IgD-negative memory B cell (primary cell): ENCODE measurements at regions not wholly inside any gene's neighbourhood (a gene's known extent, or its start where the extent isn't known, plus 50 kb on each side); places are given as distances from the start of the nearest gene placed in this dataset.
"Not testable (repeated sequence)": the region's sequence is repeated elsewhere in the genome, so short reads cannot be mapped to it uniquely, and the experiment has no call there.

ENCODE experiments used
- H3K27ac Mint-ChIP-seq, 3 donors: one replicate each; pipeline ENCODE4 v1.8.0; 2020 to 2022; ENCODE audit warnings: mild to moderate bottlenecking in 3 of 3, mixed read lengths in 3 of 3, moderate library complexity in 1 of 3
- H3K27me3 Mint-ChIP-seq: one replicate; pipeline ENCODE4 v1.8.0; 2021; ENCODE audit warnings: mixed read lengths
- H3K36me3 Mint-ChIP-seq: one replicate; pipeline ENCODE4 v1.8.0; 2020; ENCODE audit warnings: mild to moderate bottlenecking, mixed read lengths
- H3K4me1 Mint-ChIP-seq, 3 donors: one replicate each; pipeline ENCODE4 v1.8.0; 2020 to 2022; ENCODE audit warnings: mixed read lengths in 3 of 3, mild to moderate bottlenecking in 1 of 3
- H3K4me3 Mint-ChIP-seq, 4 donors: one replicate each; pipeline ENCODE4 v1.8.0; 2020 to 2022; ENCODE audit warnings: mild to moderate bottlenecking in 4 of 4, mixed read lengths in 4 of 4, moderate library complexity in 3 of 4
- H3K9me3 Mint-ChIP-seq, 3 donors: one replicate each; pipeline ENCODE4 v1.8.0; 2020 to 2021; ENCODE audit warnings: mixed read lengths in 3 of 3, mild to moderate bottlenecking in 1 of 3

DNA sequence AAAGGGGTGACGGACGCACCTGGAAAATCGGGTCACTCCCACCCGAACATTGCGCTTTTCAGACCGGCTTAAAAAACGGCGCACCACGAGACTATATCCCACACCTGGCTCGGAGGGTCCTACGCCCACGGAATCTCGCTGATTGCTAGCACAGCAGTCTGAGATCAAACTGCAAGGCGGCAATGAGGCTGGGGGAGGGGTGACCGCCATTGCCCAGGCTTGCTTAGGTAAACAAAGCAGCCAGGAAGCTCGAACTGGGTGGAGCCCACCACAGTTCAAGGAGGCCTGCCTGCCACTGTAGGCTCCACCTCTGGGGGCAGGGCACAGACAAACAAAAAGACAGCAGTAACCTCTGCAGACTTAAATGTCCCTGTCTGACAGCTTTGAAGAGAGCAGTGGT lies 342.0 kb upstream of the PKN2 start:
- H3K4me1 Mint-ChIP-seq, H3K27me3 Mint-ChIP-seq, H3K27ac Mint-ChIP-seq, H3K4me3 Mint-ChIP-seq, H3K36me3 Mint-ChIP-seq, H3K9me3 Mint-ChIP-seq: not testable (repeated sequence)

DNA sequence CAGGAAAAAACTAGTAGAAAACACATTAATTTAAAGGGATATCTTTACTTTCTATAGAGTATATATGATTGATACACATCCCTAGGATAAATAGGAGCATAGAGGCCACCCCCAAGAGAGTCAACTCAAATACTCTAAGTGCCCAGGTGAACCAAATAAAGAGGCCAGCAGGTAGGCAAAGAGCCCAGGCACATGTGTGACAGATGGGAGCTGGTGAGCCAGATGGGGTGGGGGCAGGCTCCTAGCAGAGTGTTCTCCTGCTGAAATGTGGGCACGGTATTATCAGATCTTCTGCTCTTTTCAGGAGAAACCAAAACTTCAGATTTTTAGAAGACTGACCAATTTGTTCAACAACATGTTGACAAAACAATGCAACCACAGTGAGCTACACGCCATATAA lies 333.4 kb upstream of the PKN2 start:
- H3K36me3 Mint-ChIP-seq: no peaks in the 10 kb centered on the region
- H3K27me3 Mint-ChIP-seq: peaks cover 4% of the 10 kb centered on the region
- no peak overlapping the region for H3K4me3 Mint-ChIP-seq
- no peak overlapping the region for H3K27ac Mint-ChIP-seq
- H3K9me3 Mint-ChIP-seq: peaks cover 0 to 2% (median 0%) of the 10 kb centered on the region in 3 donors
- H3K4me1 Mint-ChIP-seq: no peaks in the 10 kb centered on the region

DNA sequence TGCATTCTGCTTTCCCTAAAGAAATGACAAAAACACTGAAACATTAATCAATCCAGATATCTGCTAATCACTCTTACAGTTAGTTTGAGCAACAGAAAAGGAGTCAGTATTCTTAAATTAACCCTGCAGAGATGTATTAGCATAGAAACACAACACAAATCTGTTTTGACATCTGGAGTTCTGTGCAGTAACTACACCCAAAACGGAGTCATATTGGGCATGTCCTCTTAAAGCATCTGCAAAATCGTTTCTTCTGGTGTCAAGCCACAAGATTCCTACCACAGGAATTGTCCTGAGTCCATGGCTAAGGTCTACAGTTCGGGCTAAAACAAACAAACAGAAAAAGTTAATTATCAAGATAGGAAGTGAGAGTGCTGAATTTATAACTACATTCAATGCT lies 332.1 kb upstream of the PKN2 start:
- H3K9me3 Mint-ChIP-seq: peaks cover 0 to 2% (median 0%) of the 10 kb centered on the region in 3 donors
- H3K4me3 Mint-ChIP-seq: no peak overlapping the region
- no peaks in the 10 kb centered on the region for H3K36me3 Mint-ChIP-seq
- H3K27me3 Mint-ChIP-seq: peaks cover 5% of the 10 kb centered on the region
- no peaks in the 10 kb centered on the region for H3K4me1 Mint-ChIP-seq
- no peak overlapping the region for H3K27ac Mint-ChIP-seq

DNA sequence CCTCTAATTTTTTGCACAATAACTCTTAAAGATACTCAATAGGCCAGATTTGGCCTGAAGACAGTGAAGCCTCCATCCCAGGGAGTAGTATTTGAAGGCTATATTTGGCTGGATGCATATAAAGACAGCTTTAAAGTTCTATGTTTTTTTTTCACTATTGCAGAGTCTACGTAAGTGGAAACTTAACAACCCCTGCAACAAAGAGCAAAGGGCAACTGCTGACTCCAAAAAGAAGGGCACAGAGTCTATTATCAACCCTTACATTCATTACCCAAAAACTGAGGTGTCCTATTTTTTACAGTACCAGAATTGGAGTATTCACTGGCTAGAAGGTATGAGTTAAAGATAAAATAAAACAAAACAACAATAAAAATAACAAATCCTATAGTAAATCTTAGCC lies 329.8 kb upstream of the PKN2 start:
- Mint-ChIP-seq H3K27ac (no peak overlapping the region), H3K4me3 (no peak overlapping the region), H3K4me1 (no peaks in the 10 kb centered on the region), H3K36me3 (no peaks in the 10 kb centered on the region), H3K9me3 (peaks cover 0 to 2% (median 0%) of the 10 kb centered on the region in 3 donors), H3K27me3 (peaks cover 5% of the 10 kb centered on the region)

DNA sequence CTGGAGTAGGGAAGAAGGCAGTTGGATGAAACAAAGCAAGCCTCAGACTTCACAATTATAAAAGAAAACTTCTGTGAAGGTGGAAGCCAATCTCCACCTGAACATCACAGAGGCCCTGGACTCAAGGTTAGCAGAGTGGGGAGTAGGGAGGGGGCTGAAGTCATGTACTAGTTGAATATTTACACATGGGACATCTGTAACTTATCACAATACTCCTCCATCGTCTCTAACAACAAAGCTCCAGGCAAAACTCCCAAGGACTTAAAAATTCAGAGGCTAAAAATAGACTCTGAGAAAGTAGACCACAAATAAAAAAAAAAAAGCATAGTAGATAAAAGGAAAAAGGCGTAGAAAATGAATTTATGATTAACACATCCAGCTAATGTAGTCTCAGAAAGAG lies 326.3 kb upstream of the PKN2 start:
- no peaks in the 10 kb centered on the region for H3K36me3 Mint-ChIP-seq
- no peaks in the 10 kb centered on the region for H3K9me3 Mint-ChIP-seq
- no peak overlapping the region for H3K4me3 Mint-ChIP-seq
- H3K27me3 Mint-ChIP-seq: peaks cover 1% of the 10 kb centered on the region
- H3K27ac Mint-ChIP-seq: no peak overlapping the region
- no peaks in the 10 kb centered on the region for H3K4me1 Mint-ChIP-seq

DNA sequence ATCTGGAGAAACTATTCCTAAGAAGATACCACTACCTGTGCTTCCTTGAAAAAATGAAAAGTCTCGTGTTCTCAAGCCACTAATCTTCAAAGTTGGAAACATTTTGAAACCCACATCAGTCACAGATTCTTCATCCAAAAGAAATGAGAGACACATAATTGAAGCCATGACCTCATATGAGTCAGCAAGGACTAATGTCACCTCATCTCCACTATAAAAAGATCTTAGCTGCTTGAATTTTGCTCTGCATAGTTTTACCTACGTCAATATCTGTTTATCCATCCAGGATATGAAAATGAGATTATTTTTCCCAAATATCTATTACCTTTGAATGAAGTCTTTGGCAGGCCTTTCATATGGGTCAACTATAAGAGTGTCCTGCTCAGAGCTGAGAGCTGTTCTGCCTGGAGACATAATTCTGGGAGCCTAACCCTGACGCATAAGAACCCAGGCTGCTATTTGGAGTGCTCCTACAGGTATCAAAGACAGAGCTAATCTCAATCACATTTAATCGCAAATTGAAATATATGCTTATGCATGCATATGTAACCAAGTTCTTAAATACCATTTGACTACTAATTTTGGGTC lies 312.5 kb upstream of the PKN2 start:
- Mint-ChIP-seq H3K9me3 (no peaks in the 10 kb centered on the region), H3K36me3 (no peaks in the 10 kb centered on the region), H3K27ac (no peak overlapping the region), H3K4me3 (no peak overlapping the region), H3K27me3 (peaks cover 1% of the 10 kb centered on the region), H3K4me1 (no peaks in the 10 kb centered on the region)

DNA sequence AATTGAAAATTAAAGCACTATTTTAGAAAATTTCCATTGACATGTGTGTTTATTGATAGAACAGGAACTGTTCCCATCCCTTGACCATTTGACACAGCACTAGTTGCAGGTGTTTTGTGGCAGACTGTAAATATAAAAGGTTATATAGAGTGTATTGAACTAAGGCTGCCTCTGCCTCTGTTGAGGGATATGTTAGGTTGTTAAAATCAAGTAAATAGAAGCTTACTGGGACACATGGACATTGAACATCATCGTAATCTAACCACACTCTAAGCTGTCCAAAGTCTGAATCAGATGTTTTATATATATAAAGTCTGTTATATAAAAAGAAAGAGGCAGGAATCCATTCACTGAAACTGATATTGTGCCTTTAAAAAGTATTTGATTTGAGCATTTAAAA lies 308.1 kb upstream of the PKN2 start:
- no peaks in the 10 kb centered on the region for H3K9me3 Mint-ChIP-seq

DNA sequence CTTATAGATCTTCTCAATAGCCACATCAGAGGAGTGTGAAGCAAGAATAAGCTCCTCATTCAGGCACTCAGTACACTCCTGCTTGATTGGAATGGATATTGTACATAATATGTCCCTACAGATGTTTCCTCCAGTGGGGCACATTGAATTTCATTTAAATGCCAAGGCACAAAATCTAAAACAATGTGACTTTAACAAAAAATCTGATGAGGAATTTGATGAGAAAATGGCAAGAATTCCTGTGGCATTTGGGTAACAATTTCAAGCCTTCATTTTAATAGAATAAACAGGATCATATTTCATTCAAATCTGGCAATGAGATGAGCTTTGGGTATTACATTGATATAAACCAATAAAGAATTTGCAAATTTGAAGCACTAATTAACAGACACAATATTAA lies 307.7 kb upstream of the PKN2 start:
- no peak overlapping the region for H3K4me3 Mint-ChIP-seq
- H3K4me1 Mint-ChIP-seq: no peaks in the 10 kb centered on the region
- H3K27ac Mint-ChIP-seq: no peak overlapping the region
- H3K9me3 Mint-ChIP-seq: no peaks in the 10 kb centered on the region
- H3K36me3 Mint-ChIP-seq: no peaks in the 10 kb centered on the region
- H3K27me3 Mint-ChIP-seq: peaks cover 1% of the 10 kb centered on the region

More for the DNA sequence above, 308.1 kb upstream of the PKN2 start:
- Mint-ChIP-seq H3K36me3 (no peaks in the 10 kb centered on the region), H3K27ac (no peak overlapping the region), H3K4me1 (no peaks in the 10 kb centered on the region), H3K4me3 (no peak overlapping the region), H3K27me3 (peaks cover 1% of the 10 kb centered on the region)

DNA sequence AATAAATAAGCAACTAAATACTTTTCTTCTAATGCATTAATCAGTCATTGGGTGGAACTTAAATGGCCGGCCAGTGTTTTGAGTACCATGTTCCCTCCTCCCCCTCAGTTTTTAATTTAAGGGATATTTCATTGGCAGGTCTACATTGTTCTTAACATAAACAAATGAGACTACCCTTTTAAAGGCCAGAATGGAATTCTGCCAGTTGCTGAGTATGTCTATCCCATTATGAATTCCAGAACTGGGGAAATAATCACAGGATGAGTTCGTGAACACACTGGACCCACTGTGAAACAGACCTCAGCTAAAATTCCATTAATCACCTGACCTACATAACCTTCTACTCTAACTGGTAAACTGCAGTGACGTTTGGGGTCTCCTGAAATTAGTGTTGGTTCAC lies 305.5 kb upstream of the PKN2 start:
- no peaks in the 10 kb centered on the region for H3K4me1 Mint-ChIP-seq

DNA sequence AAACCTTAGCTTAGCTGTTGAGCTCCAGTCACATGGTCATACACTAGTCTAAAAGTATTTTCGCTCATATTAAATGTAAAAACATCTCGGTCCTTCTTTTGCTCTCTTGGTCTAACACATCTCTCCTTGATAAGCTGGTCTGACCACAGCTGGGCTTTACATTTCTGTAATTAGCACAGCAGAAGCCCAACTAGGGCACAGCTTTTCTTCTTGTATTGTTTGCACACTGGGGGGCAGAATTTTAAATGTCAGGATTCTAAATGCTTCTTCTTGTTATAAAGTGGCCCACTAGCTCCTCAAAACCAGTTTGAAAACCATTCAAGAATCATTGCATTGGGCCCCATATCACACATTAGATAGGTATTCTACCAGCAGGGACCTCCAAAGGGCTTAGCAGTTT lies 289.1 kb upstream of the PKN2 start:
- no peak overlapping the region for H3K27ac Mint-ChIP-seq
- peaks cover 0 to 3% (median 2%) of the 10 kb centered on the region in 3 donors for H3K9me3 Mint-ChIP-seq
- no peaks in the 10 kb centered on the region for H3K27me3 Mint-ChIP-seq
- H3K4me3 Mint-ChIP-seq: no peak overlapping the region
- no peaks in the 10 kb centered on the region for H3K36me3 Mint-ChIP-seq
- no peaks in the 10 kb centered on the region for H3K4me1 Mint-ChIP-seq

More for the DNA sequence above, 305.5 kb upstream of the PKN2 start:
- H3K4me3 Mint-ChIP-seq: no peak overlapping the region
- H3K27me3 Mint-ChIP-seq: peaks cover 1% of the 10 kb centered on the region
- no peaks in the 10 kb centered on the region for H3K36me3 Mint-ChIP-seq
- no peaks in the 10 kb centered on the region for H3K9me3 Mint-ChIP-seq
- H3K27ac Mint-ChIP-seq: no peak overlapping the region

DNA sequence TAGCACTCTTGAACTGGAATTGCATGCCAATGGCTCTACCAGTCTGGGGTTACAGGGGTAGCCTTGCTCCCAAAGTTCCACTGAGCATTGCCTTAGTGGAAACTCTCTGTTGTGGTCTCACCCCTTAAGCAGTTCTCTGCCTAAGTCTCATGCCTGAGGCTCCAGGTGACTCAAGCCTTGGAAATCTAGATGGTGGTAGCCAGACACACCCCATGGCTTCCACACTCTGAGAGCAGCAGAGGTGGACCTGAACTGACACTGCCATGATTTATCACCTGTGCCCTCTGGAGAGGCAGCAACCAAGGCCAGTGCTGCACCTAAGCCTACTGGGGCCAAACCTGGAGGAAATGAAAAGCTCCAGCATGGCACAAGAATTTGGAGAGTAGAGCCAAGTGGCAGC lies 285.7 kb upstream of the PKN2 start:
- Mint-ChIP-seq H3K36me3 (no peaks in the 10 kb centered on the region), H3K4me1 (peaks cover 0 to 2% (median 0%) of the 10 kb centered on the region in 3 donors), H3K27ac (no peak overlapping the region), H3K9me3 (peaks cover 0 to 2% (median 1%) of the 10 kb centered on the region in 3 donors), H3K27me3 (no peaks in the 10 kb centered on the region), H3K4me3 (no peak overlapping the region)

DNA sequence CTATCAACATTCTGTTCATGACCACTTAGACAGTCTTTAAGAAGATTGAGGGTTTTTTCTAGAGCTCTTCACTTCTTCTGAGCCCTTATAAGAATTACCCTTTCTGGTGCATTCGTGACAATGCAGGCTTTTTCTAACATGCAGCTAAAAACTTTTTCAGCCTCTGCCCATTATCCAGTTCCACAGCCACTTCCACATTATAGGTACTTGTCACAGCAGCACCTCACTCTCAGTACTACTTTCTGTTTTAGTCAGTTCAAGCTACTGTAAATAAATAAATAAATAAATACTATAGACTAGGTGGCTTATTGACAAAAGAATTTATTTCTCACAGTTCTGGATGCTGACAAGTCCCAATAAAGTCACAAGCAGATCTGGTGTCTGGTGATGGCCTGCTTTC lies 284.4 kb upstream of the PKN2 start:
- Mint-ChIP-seq H3K27ac (no peak overlapping the region), H3K4me1 (peaks cover 0 to 2% (median 0%) of the 10 kb centered on the region in 3 donors), H3K27me3 (no peaks in the 10 kb centered on the region), H3K36me3 (no peaks in the 10 kb centered on the region), H3K4me3 (no peak overlapping the region), H3K9me3 (no peaks in the 10 kb centered on the region)

DNA sequence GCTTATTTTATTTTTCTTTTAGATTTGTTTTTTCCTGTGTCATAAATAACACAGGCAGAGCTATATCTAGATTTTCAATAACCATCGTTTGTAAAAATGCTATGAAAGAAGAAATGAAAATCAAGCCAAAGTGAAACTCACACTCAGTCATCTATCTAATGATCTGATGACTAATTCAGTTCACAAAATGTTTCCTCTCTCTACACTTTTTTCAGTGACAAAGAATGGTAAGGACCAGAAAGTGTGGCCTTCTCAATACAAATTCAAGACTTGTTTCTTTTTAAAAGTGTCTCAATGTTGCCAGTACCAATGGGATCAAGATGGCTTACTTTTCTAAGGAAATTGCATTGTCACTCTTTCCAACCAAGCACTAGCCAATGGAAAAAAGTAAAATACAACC lies 282.8 kb upstream of the PKN2 start:
- no peaks in the 10 kb centered on the region for H3K36me3 Mint-ChIP-seq
- H3K4me3 Mint-ChIP-seq: no peak overlapping the region
- peaks cover 0 to 2% (median 0%) of the 10 kb centered on the region in 3 donors for H3K4me1 Mint-ChIP-seq
- H3K27ac Mint-ChIP-seq: no peak overlapping the region
- no peaks in the 10 kb centered on the region for H3K9me3 Mint-ChIP-seq
- H3K27me3 Mint-ChIP-seq: no peaks in the 10 kb centered on the region

DNA sequence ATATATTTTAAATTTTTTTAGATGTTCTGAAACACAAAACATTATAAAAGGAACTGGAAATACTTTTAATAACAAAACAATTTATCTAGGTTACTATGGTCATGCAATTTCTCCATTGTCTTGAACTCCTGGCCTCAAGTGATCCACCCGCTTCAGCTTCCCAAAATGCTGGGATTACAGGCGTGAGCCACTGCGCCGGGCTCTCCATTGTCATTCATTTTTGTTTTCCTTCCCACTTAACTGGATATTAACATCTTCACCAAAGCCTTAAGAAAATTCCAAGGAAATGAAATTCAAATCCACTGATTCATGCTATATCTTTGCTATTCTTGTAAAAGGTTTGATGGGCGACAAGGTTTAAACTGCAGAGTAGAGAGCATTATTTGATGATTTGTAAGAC lies 279.5 kb upstream of the PKN2 start:
- Mint-ChIP-seq H3K36me3 (no peaks in the 10 kb centered on the region), H3K4me3 (no peak overlapping the region), H3K4me1 (peaks cover 0 to 2% (median 0%) of the 10 kb centered on the region in 3 donors), H3K9me3 (peaks cover 3 to 5% (median 4%) of the 10 kb centered on the region in 3 donors), H3K27me3 (peaks cover 5% of the 10 kb centered on the region), H3K27ac (no peak overlapping the region)

DNA sequence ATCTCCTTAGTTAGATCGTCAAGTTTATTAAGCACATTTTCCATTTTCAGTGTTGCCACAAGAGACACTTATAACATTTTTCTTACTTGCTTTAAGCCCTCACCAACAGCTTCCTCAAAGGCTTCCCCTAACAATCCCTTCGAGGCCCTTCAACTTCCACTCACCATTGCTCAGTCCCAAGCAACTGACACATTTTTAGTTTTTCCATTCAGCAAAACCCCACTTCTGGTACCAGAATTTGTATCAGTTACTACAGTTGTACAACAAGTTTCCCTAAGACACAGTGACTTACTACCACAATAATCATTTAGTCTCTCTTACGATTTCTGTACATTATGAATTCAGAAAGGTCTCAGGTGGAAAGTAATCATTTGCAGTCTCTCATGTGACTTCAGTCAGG lies 276.8 kb upstream of the PKN2 start:
- no peak overlapping the region for H3K4me3 Mint-ChIP-seq
- H3K27me3 Mint-ChIP-seq: peaks cover 5% of the 10 kb centered on the region
- no peaks in the 10 kb centered on the region for H3K4me1 Mint-ChIP-seq
- H3K36me3 Mint-ChIP-seq: no peaks in the 10 kb centered on the region
- peaks cover 3 to 6% (median 5%) of the 10 kb centered on the region in 3 donors for H3K9me3 Mint-ChIP-seq
- no peak overlapping the region for H3K27ac Mint-ChIP-seq

DNA sequence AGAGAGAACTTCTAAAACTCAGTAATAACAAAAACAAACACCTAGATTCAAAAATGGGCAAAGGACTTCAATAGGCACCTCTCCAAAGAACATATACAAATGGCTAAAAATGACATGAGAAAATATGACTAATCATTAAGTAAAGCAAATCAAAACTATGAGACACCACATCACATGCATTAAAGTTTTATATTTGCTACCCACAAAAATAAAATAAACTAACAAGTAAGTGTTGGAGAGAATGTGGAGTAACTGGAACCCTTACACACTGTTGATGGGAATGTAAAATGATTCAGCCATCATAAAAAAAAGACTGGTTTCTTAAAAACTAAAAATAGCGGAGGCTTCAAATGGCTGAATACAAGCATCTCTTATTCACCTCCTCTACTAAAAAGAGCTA lies 262.1 kb upstream of the PKN2 start:
- no peaks in the 10 kb centered on the region for H3K36me3 Mint-ChIP-seq
- H3K4me1 Mint-ChIP-seq: no peaks in the 10 kb centered on the region
- H3K27me3 Mint-ChIP-seq: peaks cover 1% of the 10 kb centered on the region
- H3K27ac Mint-ChIP-seq: no peak overlapping the region
- no peak overlapping the region for H3K4me3 Mint-ChIP-seq
- H3K9me3 Mint-ChIP-seq: peaks cover 16 to 32% (median 17%) of the 10 kb centered on the region in 3 donors

DNA sequence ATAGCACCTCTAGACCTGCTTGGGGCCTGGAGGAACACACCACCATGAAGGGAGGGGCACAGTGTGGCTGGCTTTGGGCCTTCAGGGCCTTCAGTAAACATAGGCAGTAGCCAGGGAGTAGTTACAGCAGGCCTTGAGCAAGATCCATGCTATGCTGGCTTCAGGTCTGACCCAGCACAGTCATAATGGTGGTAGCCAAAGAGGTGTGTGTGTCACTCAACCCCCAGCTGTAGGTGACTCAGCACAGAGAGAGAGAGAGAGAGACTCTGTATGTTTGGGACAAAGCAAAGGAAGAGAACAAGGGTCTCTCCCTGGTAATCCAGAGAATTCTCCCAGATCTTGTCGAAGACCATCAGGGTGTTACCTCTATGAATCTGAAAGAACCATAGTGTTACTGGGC lies 250.5 kb upstream of the PKN2 start:
- no peak overlapping the region for H3K27ac Mint-ChIP-seq
- H3K4me1 Mint-ChIP-seq: no peaks in the 10 kb centered on the region
- H3K9me3 Mint-ChIP-seq: peaks cover 9 to 28% (median 14%) of the 10 kb centered on the region in 3 donors
- H3K4me3 Mint-ChIP-seq: no peak overlapping the region
- peaks cover 2% of the 10 kb centered on the region for H3K27me3 Mint-ChIP-seq
- peaks cover 1% of the 10 kb centered on the region for H3K36me3 Mint-ChIP-seq
